ENCODE measurements at regions not wholly inside any gene's neighbourhood (a gene's known extent, or its start where the extent isn't known, plus 50 kb on each side); places are given as distances from the start of the nearest gene placed in this dataset.
"Not testable (repeated sequence)": the region's sequence is repeated elsewhere in the genome, so short reads cannot be mapped to it uniquely, and the experiment has no call there.

DNA sequence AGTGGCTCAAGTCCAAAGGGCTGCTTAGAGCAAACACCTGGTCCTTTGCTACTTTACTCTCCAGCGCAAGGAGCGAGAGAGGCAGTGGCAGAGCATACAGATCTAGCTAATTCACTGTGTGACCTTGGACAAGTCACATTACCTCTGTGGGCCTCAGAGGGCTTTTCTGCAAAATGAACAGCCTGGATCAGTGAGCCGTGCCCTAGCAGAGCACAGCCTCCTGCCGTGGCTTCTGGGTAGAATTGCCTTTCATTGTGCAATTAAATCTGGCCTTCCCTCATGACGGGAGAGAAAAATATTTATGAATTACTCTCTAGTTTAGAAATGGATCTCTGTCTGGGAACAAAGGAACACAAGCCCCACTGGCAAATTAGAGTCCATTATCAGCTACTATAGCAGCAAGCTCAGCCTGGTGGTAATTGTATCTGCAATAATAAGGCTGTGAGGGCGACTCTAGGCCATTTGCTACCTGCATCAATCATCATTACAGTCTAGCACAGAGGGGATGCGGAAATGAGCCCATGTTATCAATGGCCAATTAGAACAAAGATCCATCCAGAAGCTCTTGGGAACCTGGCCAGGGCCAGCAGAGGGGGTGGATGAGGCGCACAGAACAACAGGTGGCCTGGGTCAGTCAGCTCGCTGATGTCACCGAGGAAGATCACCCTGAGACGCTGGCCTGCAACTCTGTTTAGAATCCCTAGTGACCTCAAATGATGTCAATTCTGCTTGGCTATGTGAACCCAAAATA, 114.2 kb upstream of the LY86 start:
- DNase-seq (ENCODE audit: low read depth in 2 of 3, low spot score in 2 of 3) = no peak

DNA sequence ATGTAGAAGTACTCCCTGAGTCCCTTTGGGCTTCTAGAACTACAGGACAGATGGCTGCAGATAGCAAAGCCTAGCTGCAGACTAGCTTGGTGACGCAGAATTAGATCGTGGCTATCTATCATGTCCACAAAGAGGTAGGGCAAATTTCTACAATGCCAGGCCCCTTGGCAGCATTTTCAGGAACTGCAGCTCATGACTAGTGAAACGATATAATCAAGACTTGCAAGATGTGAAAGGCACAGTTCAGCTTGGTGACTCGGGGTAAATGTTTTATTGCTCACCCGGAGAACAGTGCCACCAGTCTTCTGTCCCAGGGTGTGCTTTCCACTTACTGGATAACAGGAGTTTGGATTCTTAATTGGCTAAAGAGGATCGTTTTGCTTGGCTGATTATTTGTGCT, 108.7 kb upstream of the LY86 start:
- DNase-seq (ENCODE audit: low read depth in 2 of 3, low spot score in 2 of 3) = no peak

DNA sequence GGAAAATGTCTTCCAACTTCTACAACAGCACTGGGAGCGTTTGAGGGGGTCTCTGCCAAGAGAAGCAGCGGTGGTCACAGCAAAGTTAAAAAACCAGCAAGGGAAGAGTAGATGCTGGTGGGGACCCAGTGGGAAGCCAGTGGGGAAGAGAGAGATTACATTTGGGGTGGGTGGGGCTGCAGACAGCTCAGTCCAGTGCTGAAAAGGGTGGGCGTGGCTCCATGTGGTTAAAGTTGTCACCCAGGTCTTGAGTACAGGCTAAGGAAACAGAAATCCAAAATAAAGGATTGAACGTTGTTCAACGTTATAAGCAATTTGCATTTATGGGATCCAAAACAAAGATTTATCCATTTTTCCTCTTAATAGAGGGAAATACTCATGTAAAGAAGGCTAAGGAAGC, 106.3 kb upstream of the LY86 start:
- DNase-seq (ENCODE audit: low read depth in 2 of 3, low spot score in 2 of 3) = no peak

DNA sequence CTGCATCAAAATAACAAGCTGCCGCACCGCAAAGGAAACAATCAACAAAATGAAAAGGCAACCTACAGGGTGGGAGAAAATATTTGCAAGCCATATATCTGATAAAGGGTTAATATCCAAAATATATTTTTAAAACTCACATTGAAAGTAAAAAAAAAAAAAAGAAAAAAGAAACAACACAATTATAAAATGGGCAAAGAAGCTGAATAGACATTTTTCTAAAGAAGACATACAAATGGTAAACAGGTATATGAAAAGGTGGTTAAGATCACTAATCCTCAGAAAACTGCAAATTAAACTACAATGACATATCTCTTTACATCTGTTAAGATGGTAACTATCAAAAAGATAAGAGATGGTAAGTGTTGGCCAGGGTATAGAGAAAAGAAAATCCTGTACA, 105.4 kb upstream of the LY86 start:
- no peak for DNase-seq (ENCODE audit: low read depth in 2 of 3, low spot score in 2 of 3)

DNA sequence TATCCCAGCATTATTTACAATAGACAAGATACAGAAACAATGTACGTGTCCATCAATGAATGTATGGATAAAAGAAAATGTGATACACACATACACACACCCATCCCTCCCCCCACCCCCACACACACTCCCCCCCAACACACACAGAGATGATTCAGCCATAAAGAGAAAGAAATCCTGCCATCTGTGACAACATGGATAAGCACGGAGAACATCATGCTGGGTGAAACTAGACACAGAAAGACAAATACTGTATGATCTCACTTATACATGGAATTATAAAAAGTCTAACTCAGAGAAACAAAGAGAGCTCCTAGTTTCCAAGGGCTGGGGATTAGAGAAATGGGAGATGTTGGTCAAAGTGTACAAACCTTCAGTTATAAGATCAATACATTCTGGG, 104.8 kb upstream of the LY86 start:
- DNase-seq (ENCODE audit: low read depth in 2 of 3, low spot score in 2 of 3) = no peak

DNA sequence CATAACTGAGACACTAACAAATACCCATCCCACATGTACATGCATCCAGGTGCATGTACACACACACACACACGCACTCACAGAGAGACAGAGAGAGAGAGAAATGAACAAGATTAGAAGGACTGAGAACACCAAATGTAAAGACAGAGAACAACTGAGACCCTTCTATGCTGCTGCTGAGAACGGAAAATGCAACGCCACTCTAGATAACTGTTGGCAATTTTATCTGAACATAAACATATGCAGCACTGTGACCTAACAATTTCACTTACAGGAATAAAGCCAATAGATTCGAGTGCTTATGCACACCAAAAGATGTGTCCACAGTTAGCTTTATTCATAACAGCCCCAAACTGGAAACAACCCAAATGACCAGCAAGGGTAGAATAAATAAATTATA, 103.8 kb upstream of the LY86 start:
- no peak for DNase-seq (ENCODE audit: low read depth in 2 of 3, low spot score in 2 of 3)

DNA sequence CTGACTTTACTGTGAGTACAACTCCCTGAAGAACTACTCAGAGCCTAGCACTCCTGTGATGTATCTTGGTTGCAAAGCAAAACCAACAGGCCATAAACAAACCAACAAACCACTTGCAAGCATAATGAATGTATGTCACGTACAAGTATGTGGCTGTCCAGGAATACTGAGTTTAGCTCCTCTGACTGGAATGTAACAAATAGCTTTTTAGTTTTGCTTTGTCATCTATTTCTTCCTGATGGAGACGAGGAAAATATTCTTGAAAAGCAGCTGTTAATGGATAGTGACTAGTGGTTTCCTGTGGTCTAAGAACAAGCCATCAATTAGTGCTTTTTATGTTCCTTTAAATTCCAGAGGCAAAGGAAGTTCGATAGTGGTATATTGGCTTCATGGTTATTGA, 101.9 kb upstream of the LY86 start:
- DNase-seq (ENCODE audit: low read depth in 2 of 3, low spot score in 2 of 3) = no peak

DNA sequence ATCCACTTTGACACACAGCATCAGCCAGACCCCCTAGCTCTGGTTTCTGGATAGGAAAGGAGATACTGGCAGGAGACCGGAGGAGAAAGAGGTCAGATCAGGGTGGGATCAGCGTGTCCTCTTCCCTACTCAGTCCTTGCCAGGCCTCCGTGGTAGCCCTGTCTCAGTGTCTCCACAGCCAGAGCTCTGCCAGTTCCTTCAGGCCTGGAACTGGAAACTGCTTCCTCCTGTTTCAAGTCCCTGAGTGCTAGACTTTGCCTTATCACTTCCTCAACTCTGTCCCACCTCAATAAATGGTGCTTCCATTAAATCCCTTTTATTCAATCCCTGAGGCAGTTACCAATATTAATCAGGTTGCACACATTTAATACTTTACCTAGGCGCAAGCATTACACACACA, 96.8 kb upstream of the LY86 start:
- no peak for DNase-seq (ENCODE audit: low read depth in 2 of 3, low spot score in 2 of 3)

DNA sequence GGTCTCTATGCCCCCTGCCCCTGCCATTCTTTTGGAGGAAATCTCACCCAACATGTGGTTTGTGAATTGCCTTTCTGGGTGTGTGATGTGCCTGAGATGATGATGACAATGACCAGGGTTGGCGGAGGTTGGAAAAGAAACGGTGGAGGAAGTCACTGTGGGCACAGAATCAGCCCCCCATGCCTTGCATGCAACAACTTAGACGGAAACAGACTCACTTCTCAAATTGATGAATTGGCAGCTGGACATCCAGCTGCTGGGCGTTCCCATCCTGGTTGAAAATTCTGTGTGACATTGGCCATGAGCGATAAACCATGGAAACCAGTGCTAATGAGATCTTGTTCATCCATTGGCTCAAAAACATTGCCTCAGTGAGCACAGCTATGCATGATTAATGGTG, 95.8 kb upstream of the LY86 start:
- DNase-seq (ENCODE audit: low read depth in 2 of 3, low spot score in 2 of 3) = no peak

DNA sequence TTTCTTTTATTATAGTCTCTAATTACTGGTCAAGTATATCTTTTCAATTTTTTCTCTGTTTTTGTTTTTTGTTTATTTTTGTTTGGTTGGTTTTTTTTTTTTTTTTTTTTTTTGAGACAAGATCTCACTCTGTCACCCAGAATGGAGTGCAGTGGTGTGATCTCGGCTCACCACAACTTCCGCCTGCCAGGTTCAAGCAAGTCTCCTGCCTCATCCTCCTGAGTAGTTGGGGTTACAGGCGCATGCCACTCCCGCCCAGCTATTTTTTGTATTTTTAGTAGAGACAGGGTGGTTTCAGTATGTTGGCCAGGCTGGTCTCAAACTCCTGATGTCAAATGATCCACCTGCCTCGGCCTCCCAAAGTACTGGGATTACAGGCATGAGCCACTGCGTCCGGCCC, 94.4 kb upstream of the LY86 start:
- DNase-seq (ENCODE audit: low read depth in 2 of 3, low spot score in 2 of 3) = not testable (repeated sequence)

DNA sequence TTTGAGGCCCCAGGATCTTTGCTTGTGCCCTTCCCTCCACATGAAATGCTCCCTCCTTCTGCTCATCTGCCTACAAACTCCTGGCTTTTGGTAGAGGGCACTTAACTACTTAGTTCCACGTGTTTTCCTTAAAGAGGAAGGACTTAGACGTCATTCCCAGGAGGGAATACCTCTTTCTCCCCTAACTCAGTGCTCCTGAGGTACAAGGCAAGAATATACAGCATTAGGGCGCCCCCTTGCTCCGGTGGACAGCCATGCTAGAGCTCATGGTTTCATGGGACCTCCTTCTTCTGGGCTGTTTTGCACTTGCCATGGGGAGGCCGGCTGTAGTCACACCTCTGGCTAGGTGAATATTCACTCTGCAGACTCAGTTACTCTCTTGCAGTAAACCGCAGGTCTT, 93.8 kb upstream of the LY86 start:
- no peak for DNase-seq (ENCODE audit: low read depth in 2 of 3, low spot score in 2 of 3)

DNA sequence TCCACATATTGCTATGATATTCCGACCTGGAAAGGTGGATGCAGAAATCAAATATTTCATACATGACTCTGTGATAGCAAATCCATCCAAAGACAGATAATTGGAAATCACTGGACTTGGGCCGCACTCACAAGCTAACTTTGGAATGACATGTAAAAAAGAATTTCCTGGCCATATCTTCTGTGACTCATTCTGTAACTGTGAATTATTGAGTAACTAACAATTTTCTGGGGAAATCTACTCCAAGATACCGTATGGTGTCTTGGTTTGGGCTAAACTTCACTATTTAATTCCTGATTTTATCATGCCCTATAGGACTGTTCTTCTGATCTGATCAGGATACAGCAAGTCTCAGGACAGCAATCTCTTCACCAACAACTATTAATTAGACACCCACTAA, 92.7 kb upstream of the LY86 start:
- no peak for DNase-seq (ENCODE audit: low read depth in 2 of 3, low spot score in 2 of 3)

DNA sequence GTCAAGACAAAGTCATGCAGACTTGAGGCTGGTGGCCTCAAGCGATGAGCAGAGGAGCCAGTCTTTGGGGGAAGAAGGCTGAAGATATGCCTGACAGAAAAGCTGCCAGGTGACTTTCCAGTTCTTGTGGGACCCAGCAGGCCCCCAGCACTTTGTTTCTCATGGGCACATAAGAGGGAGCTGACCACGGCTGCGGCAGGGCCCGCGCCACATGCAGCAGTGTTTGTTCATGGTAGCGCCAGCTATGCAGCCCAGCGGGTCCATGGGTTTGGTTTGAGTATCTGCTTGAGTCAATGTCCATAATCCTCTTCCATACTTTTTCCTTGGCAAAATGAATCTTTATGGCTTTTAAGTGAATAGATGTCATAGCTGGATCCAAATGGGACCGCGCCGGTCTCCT, 91.0 kb upstream of the LY86 start:
- no peak for DNase-seq (ENCODE audit: low read depth in 2 of 3, low spot score in 2 of 3)

DNA sequence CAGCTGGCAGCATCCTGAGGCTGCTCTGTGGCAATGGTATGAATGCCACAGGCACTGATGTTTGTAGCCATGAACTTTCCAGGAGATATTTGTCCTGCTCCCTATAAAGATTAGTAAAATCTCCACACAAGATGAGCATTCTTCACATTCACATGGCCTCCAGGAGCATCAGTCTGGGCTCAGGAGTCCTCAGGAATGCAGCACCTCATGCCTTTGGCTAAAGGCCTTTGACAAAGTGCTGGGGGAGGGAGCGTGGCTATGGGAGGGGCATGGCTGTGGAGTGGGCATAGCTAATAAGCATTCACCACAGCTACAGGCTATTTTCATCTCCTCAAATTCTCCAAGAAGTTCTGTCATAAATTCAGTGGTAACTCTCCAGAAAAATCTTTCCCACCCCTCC, 90.5 kb upstream of the LY86 start:
- no peak for DNase-seq (ENCODE audit: low read depth in 2 of 3, low spot score in 2 of 3)

DNA sequence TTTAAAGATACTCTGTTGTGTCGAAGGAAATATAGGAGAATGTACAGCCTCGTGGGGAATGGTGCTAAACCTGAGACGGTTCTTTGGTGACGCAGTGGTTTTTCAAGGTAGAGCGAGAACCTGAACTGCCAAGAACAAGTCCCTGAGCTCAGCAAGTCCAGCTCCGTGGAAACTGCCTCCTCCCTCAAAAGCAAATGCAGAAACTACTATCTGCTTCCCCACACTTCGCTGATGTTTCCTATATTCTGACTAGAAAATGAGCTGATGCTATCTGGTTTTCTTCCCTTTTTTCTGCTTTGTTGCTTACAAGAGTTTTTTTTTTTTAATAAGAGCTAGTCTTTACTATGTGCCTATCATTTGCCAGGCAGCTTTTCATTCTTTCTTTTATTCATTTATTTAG, 85.3 kb upstream of the LY86 start:
- DNase-seq (ENCODE audit: low read depth in 2 of 3, low spot score in 2 of 3) = no peak

DNA sequence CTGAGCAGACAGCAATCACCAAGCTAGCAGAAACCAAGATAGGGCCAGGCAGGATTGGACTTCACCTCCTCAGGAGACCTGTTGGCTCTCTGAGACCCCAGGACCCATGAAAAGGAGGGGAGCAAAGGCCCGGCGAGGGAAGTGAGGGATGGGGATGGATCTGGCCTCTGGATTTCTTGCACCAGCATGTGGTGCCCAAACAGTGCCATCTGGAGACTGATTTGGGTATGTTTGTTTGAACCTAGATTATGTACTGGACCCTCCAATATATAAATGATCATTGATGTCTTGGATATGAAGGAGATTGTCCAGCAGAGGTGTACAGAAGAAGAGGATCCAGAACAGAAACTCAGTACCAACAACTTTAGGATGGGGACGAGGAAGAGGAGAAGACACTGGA, 83.4 kb upstream of the LY86 start:
- DNase-seq (ENCODE audit: low read depth in 2 of 3, low spot score in 2 of 3) = no peak

DNA sequence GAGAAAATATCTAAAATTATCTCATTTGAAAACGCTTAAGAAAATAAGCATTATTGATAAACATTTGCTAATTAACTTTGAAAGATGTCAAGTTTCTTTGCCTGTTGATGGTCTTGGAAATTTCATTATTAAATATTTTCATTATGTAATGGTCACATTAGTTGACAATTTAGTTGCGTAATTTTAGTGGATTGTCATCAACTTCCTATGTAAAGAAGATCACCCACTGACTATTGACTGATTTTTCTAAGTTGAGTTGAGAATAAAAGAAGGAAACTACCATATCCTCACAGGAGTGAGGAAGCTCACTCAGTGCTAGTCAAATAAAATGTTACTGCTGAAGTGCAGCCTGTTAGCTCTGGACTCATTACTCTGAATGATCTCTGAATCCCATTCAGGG, 79.9 kb upstream of the LY86 start:
- no peak for DNase-seq (ENCODE audit: low read depth in 2 of 3, low spot score in 2 of 3)

DNA sequence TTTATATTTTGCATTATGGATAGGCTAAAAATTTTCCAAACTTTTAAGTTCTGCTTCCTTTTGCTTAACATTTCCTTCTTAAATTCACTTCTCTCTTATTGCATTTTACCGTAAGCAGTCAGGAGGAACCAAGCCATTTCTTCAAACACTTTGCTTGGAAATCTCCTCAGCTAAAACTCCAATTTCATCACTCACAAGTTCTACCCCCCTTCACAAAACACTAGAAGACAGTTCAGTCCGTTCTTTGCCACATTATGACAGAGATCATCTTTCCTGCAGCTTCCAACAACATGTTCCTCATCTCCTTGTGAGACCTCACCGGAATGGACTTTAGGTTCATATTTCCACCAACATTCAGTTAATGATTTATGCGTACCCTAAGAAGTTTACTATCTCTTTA, 79.2 kb upstream of the LY86 start:
- DNase-seq (ENCODE audit: low read depth in 2 of 3, low spot score in 2 of 3) = no peak

DNA sequence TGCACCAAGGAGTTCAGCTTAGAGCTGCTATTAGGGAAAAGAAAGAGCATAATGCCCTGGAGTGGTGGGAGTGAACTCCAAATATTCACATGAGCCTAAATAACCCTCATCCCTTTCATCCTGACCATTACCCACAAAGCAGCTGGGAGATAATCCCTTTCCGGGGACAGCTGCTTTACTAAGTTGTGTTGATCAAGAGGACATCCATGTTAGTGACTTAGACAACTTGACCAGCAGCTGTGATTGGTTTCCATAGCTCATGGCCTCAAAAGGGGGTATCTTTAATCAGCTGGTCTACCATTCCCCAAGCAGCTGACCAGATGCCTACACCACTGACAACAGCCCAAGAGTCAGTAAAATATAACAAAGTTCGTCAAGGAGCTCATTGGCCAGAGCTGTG, 75.8 kb upstream of the LY86 start:
- no peak for DNase-seq (ENCODE audit: low read depth in 2 of 3, low spot score in 2 of 3)

DNA sequence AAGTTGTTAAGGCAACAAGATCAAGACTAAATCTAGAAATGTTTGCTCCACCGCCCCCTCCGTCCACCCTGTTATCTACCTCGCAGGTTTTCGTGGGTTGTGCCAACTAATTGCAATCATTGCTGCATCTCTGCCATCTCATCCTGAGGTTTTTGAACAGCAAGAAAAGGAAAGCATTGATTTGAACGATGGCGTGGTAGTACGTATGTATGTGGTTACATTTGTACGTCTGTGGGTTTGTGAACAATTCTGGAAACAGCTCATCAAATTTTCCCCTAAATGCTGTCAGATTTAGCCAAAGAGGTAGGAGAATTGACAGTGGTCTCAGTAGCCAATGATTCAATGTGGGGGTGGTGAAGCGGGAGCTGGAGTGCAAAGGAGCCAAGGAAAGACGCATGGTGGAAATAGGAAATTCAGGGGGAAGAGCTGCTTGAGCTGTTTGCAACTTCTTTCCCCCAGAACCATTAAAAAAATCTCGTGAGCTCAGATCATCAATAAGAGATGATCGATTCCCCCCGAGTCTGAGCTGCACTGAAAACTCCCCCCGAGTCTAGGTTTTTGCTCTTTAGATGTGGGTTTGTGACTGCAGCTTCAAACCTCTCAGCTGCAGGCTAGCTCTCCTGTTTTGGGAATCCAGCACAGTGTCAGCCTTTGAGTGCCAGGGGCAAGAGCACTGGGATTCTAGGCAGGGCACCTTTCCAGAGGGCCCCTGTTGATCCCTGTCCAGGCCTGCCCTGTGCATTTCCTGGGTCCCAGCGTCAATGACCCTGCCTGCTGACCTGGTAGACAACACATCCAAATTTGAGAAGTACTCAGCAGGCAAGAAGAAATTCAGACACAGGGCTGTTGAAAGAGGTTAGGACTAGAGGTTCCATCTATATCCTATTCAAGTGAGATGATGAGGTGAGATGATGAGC, 72.6 kb upstream of the LY86 start:
- DNase-seq (ENCODE audit: low read depth in 2 of 3, low spot score in 2 of 3) = peak; percentile 7 to 36 (median 18)

DNA sequence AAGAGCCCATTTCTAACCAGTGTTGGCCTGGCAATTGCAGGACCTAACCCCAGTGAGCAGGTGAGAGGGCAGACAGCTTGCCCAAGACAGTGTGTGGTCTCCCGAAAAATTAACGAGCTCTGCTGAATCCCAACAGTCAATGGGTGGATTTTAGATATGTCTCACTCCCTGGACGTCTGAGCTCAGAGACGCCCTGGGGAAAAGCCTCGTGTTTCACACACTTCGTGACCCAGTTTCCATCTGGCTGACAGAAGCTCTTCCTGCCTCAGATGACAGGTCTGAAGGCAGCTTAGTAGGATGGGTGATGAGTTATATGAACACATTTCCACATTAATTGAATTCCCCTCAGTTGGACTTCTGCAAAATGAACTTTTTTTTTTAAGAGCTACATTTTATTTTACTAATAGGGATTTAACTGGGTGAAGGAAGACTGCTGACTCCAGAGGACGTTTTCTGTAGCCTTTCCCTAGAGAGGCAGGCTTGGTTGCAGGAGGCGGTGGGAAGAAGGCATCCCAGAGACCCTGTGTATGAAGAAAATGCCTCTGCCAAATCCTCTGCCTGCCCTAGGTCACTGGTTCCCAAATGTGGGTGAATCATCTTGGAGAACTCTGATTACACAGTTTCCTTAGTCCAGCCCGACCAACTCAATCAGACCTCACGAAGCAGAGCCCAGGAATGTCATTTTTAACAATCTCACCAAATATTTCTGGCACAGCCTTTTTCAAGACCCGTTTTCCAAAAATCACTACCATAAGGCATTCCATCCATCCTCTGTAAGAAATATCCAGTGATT, 71.7 kb upstream of the LY86 start:
- DNase-seq (ENCODE audit: low read depth in 2 of 3, low spot score in 2 of 3) = no peak

All from activated CD8-positive, alpha-beta memory T cell treated with anti-CD3 and anti-CD28 coated beads for 48 hours (primary cell).